Endothelial cell (in vitro differentiated cells): ENCODE measurements at regions not wholly inside any gene's neighbourhood (a gene's known extent, or its start where the extent isn't known, plus 50 kb on each side); places are given as distances from the start of the nearest gene placed in this dataset.

Experiments
- DNase-seq: peaks from one replicate; pipeline ENCODE4 v3.0.0; 2021; ENCODE audit warnings: low spot score
- H3K27ac Mint-ChIP-seq: one replicate; pipeline ENCODE4 v1.8.0; 2021; ENCODE audit warnings: mixed read lengths, inconsistent platforms; ENCODE audit not compliant: unreplicated experiment
- H3K27me3 Mint-ChIP-seq: one replicate; pipeline ENCODE4 v1.8.0; 2021; ENCODE audit warnings: mild to moderate bottlenecking, moderate library complexity, mixed read lengths, inconsistent platforms; ENCODE audit not compliant: unreplicated experiment
- H3K36me3 Mint-ChIP-seq: one replicate; pipeline ENCODE4 v1.8.0; 2021; ENCODE audit warnings: mild to moderate bottlenecking, low read depth, mixed read lengths, inconsistent platforms; ENCODE audit not compliant: unreplicated experiment
- H3K4me1 Mint-ChIP-seq: one replicate; pipeline ENCODE4 v1.8.0; 2021; ENCODE audit warnings: mild to moderate bottlenecking, mixed read lengths, inconsistent platforms; ENCODE audit not compliant: unreplicated experiment
- H3K4me3 Mint-ChIP-seq: one replicate; pipeline ENCODE4 v1.8.0; 2021; ENCODE audit warnings: mild to moderate bottlenecking, mixed read lengths, inconsistent platforms; ENCODE audit not compliant: unreplicated experiment
- H3K9me3 Mint-ChIP-seq: one replicate; pipeline ENCODE4 v1.8.0; 2021; ENCODE audit warnings: mixed read lengths, inconsistent platforms; ENCODE audit not compliant: unreplicated experiment
- TF ChIP-seq, protein P1 (sequence below): fragments of 200-600 bp; sonication (generic); IDR thresholded peaks from one replicate; pipeline ENCODE4 v1.5.0; 2021; ENCODE audit warnings: antibody characterized with exemption; ENCODE audit not compliant: unreplicated experiment

- no peak for DNase-seq
- Mint-ChIP-seq H3K4me1 (peaks cover 6% of the 10 kb centered on the region), H3K4me3 (no peak overlapping the region), H3K27ac (no peak overlapping the region), H3K27me3 (no peaks in the 10 kb centered on the region), H3K9me3 (no peaks in the 10 kb centered on the region), H3K36me3 (no peaks in the 10 kb centered on the region)
- TF ChIP-seq, protein P1, sequence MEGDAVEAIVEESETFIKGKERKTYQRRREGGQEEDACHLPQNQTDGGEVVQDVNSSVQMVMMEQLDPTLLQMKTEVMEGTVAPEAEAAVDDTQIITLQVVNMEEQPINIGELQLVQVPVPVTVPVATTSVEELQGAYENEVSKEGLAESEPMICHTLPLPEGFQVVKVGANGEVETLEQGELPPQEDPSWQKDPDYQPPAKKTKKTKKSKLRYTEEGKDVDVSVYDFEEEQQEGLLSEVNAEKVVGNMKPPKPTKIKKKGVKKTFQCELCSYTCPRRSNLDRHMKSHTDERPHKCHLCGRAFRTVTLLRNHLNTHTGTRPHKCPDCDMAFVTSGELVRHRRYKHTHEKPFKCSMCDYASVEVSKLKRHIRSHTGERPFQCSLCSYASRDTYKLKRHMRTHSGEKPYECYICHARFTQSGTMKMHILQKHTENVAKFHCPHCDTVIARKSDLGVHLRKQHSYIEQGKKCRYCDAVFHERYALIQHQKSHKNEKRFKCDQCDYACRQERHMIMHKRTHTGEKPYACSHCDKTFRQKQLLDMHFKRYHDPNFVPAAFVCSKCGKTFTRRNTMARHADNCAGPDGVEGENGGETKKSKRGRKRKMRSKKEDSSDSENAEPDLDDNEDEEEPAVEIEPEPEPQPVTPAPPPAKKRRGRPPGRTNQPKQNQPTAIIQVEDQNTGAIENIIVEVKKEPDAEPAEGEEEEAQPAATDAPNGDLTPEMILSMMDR = no peak
Observed at GRCh38 chrX:147788641-147789350, 122.9 kb upstream of the FMR1 start.

DNA sequence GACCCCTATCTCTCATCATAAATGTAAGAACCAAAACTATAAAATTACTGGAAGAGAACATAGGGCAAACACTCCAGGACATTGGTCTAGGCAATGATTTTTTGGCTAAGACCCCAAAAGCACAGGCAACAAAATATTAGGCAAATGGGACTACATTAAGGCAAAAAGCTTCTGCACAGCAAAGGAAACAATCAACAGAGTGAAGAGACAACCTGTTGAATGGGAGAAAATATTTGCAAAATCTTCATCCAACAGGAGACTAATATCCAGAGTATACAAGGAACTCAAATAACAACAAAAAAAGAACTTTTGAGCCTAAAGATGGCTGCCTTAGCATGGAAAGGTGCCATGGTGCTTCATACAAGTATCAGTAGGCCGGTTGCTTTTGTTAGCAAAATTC is 111.1 kb upstream of the FMR1 start:
- Mint-ChIP-seq H3K4me3 (no peak overlapping the region), H3K36me3 (no peaks in the 10 kb centered on the region), H3K27ac (no peak overlapping the region), H3K9me3 (no peaks in the 10 kb centered on the region), H3K4me1 (no peaks in the 10 kb centered on the region), H3K27me3 (no peaks in the 10 kb centered on the region)
- no peak for DNase-seq
- TF ChIP-seq, protein P1 = no peak

GRCh38 chrX:147803948-147804347 is 107.8 kb upstream of the FMR1 start:
- Mint-ChIP-seq H3K4me3 (no peak overlapping the region), H3K27ac (no peak overlapping the region), H3K27me3 (no peaks in the 10 kb centered on the region), H3K4me1 (no peaks in the 10 kb centered on the region), H3K9me3 (no peaks in the 10 kb centered on the region), H3K36me3 (no peaks in the 10 kb centered on the region)
- DNase-seq = peak; percentile 3
- TF ChIP-seq, protein P1 = no peak

DNA sequence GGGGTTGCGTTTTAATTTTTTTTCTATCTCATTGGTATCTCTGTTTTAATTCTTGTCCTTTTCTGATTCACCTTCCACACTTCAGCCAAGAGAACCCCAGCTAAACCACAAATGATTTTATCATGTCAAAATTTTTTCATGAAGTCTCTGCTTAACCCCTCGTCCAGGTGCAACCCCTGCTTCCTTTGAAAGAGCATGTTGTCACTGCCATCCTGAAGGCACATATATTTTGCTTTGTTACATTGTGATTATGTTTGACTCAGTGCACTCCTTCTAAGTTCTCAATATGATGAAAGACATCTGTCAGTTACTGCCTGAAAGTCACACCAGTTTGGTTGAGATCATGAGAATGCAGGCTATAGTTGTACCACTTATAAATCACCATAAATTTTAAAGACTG is 99.9 kb upstream of the FMR1 start:
- H3K4me3 Mint-ChIP-seq = no peak overlapping the region
- H3K27me3 Mint-ChIP-seq = no peaks in the 10 kb centered on the region
- DNase-seq = no peak

DNA sequence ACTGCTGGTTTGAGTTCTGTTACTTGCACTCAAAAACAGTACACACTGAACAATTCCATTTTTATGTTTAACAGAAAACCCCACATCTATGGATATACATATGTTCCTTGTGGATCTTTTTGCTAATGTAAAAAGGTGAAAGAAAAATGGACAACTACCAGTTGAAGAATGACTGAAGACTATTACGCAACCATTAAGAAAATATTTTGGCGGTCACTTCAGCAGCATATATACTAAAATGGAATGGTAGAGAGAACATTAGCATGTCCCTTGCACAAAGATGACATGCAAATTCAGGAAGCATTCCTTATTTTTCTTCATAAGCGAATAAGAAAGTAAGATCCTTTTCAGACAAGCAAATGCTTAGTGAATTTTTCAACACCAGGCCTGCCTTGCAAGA is 84.6 kb upstream of the FMR1 start:
- H3K27ac Mint-ChIP-seq = no peak overlapping the region
- TF ChIP-seq, protein P1 = no peak
- no peak for DNase-seq
- H3K4me3 Mint-ChIP-seq = no peak overlapping the region
- peaks cover 3% of the 10 kb centered on the region for H3K27me3 Mint-ChIP-seq
- no peaks in the 10 kb centered on the region for H3K9me3 Mint-ChIP-seq
- H3K36me3 Mint-ChIP-seq = no peaks in the 10 kb centered on the region
- H3K4me1 Mint-ChIP-seq = no peaks in the 10 kb centered on the region

More for the DNA sequence above, 99.9 kb upstream of the FMR1 start:
- H3K36me3 Mint-ChIP-seq = no peaks in the 10 kb centered on the region
- H3K4me1 Mint-ChIP-seq = no peaks in the 10 kb centered on the region
- TF ChIP-seq, protein P1 = no peak
- no peak overlapping the region for H3K27ac Mint-ChIP-seq
- no peaks in the 10 kb centered on the region for H3K9me3 Mint-ChIP-seq
